NCI-H1930 (cell line): ENCODE measurements at regions not wholly inside any gene's neighbourhood (a gene's known extent, or its start where the extent isn't known, plus 50 kb on each side); places are given as distances from the start of the nearest gene placed in this dataset.

Experiments used
- DNase-seq, 2 experiments: peaks; one replicate each; lab custom pipeline; 2025; lab: John Stamatoyannopoulos, UW

DNA sequence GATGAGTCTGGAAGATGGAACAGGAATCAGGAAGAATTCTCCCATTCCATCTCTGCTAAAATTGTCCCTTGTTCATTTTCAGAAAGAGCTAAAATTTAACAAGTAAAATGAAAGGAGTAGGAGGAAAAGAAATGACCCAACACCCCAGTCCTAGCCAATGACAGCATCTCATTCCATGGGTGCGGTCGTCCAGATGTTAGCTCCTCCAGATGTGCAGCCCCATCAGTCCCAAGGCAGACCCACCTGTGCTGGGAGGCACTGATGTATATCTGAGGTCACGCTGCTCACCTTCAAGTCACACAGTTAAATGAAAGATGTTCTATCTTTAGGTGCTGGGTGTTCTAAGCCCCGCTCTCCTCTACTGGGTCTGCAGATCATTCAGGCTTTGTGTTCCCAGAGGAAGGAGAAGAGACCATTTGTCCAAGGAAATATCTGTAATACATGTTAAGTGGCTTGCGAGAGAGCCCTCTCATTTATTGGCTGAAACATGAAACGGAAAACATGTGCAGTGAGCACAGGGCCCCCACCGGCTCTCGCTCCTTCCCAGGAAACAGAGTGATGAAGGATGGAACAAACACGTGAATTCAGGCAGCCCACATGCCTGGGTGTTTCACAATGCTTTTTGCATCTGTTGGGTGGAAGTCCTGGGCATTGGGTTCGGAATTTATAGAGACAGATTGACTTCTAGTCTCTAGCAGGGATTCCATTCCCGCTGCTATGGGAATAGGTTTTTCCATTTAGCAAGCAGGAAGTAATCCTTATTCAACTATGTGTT lies 294.6 kb downstream of the NUAK1 start:
- DNase-seq = no peak

DNA sequence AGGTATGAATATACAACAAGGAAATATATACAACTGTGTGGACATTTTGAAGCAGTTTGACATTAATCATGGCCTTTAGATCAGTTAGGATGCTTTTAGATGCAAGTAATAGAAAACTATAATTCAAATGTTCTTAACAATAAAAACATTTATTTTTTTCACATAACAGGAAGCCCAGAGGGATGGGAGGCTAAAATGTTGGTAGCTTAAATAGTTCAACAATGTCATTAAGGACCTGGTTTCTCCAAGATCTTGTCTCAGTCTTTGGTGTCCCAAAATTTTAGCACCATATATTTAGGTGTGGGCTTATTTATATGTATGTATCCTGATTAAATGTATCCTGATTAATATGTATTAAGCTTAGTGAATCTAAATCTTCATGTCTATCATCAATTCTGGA lies 292.4 kb downstream of the NUAK1 start:
- DNase-seq = no peak

- DNase-seq = no peak
Observed at GRCh38 chr12:105847068-105847467, 291.7 kb downstream of the NUAK1 start.

DNA sequence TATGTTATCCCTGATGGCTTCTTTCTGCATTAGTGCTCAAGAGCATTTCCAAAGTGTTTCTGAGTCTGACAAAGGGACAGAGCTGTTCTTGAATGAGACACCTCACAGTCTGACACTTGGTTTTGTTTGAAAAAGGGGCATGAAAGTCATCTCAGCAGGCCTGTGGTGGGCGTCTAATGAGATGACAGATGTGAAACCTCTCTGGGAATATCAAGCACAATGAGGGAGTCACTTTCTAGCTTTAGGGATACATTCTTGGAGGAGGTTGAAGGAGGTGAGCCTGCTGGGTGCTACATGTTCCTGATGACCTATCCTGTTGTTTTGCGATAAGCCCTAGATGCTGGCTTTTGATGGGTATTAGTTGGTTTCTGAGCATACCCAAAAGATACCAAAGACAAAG lies 290.5 kb downstream of the NUAK1 start:
- DNase-seq = no peak

DNA sequence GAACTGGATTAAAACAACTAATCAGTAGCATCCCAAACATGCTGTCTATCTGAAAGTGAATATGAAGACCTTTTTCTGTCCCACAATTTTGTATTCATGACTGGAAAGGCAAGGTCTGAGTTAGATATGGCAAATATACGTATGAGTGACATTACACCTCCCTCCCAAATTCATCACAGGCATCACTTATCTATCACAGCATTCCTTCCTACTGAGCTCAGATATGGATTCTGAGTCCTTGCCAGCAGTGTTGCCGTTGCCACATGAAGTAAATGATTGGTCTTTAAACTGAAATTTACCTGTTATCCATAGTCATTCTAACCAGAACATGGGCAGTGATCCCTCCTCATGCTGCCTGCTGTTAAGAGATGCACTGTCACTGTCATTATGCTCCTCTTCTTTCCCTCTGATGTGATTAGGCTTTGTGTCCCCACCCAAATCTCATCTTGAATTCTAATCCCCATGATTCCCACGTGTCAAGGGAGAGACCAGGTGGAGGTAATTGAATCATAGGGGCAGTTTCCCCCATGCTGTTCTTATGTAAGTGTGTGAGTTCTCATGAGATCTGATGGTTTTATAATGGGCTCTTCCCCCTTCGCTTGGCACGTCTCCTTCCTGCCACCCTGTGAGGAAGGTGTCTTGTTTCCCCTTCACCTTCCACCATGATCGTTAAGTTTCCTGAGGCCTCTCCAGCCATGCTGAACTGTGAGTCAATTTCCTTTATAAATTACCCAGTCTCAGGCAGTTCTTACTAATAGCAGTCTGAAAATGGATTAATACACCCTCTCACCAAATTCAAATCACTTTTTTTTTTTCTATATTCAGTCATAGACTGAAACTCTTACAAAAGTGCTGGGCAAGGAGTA lies 288.4 kb downstream of the NUAK1 start:
- no peak for DNase-seq

DNA sequence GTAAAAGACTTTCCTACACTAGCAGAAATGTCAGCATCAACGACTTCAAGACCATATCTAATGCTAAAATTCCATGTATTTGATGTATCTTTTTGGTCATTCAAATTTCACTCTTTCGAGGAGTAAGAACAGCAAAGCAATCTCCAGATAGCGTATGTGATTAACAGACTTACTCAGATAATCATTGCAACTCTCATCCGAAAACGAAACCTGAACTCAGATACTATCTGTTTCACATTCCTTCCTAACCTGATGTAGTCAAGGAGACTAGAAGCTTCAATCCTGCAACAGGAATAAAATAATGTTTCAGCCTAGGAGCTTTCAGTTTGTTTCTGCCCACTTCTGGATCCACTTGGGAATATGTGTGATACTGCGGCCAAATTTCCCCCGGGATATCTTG lies 286.3 kb downstream of the NUAK1 start:
- no peak for DNase-seq

DNA sequence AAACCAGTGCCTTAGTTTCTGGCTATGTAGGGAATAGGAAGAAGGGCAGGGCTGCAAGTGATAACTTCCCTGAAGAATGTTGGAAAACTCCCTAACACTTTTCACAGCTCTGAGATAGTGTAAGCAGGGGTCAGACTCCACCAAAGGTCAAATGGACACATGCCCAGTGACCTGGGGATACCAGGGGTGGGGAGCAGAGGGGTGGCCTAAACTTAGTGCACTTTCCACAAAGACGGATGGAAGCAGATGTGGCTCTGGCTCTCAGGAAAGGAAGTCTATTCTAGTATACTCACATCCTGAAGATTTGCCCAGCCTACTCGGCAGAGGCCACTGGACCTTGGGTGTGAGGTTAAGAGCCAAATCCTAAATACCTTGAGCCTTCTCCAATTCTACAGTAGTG lies 285.8 kb downstream of the NUAK1 start:
- no peak for DNase-seq

- DNase-seq = no peak
Observed at GRCh38 chr12:105854071-105854470, 284.7 kb downstream of the NUAK1 start.

DNA sequence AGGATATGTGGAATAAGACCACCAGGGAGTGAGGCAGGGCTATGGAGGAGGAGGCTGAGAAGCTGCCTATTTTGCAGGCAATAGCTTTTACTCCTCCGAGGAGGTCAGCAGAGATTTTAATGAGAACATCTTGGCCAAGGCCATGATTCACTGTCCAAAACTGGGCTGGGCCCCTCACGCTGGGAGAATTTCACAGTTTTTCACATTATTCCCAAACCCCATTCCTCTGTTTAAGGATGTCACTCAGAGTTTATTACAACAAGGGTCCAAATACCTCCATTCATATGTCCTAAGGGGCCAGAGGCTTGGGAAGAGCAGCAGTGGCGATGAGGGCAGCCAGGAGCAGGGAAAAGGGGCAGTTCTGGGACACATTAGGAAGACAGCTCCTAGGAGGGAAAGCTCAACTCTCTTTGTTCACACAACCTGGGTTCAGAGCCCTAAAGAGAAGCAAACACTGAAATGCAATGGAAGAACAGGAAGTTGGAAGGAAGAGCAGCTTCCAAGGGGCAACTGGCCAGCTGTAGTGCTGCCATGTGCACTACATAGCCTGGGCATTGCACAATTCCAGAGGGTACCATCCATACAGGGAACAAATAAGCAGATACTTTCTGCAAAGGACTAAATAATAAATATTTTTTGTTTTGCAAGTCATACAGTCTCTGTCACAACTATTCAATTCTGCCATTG lies 283.2 kb downstream of the NUAK1 start:
- no peak for DNase-seq

- DNase-seq = no peak
Observed at GRCh38 chr12:105856048-105856405, 282.7 kb downstream of the NUAK1 start.

GRCh38 chr12:105858981-105859710 lies 279.6 kb downstream of the NUAK1 start:
- no peak for DNase-seq

DNA sequence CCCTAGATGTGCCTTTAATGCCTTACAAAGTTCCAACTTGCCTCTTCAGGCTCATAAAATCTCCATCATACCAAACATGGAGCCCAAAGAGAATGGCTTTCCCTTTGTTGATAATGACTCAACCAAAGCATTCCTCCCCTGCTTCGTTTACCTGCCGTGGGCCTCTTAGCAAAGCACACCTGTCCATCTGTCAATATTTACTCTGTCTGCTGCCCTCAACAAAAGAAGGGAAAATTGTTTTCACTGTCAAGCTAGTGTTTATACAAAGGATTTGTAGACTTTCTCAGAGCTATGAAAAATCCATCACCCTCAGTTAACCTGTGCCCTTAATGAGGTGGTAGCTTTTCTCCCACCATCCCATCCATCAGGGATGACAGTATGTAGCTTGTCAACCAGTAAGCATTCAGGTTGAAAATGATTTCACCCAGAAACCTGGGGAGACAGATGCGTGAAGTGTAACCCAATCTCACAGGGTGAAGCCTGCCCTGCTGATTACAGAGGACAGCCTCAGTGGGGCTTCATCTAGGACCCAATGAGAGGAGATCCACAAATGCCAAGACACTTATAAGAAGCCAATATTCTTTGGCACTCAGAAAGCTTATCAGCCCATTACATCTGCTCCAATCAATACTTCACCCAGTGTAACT lies 278.1 kb downstream of the NUAK1 start:
- peak; percentile 76 to 87 for DNase-seq

DNA sequence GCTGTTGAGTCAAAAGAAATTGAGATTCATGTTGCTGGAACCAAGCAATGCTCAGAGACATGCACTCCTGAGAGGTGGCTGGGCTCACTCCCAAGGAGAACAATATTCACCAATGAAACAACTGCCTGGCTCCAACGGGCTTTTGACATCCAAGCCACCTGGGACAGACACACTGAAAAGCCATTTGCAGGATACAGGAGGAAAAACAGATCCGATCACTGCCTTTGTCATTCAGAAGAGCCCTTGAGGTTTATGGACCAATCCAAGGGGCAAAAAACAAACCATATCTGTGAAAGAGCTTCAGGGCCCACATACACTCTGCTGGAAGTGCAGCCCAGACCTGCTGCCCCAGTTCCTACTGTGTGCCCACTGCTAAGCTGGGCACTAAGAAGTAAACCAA lies 277.5 kb downstream of the NUAK1 start:
- DNase-seq = peak; percentile 36 to 53

DNA sequence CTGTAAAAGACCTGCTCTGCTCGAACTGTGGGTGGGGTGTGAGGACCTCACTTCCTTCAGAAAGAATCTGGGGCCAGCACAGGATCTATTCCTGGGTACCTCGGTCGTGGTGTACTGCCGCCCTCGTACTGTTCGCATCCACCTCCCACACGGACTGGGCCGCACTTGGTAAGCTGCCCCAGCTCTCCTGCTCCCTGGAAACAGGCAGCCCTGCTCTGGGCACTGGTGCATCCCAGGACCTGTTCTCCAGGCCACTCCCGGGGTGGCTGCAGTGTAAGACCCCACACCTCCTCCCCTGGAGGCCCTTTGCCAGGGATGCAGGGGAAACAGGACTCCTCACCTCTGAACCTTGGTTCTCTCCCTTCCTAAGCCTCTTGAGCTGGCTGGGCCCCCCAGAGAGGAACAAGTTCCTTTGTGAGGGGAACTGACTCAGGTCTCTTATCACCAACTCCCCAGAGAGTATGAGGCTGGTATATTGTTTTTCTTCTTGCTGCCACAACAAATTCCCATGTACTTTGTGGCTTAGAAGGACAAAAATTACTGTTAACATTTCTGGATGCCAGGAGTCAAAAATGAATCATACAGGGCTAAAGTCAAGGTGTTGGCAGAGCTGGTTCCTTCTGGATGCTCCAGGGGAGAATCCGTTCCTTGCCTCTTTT lies 276.5 kb downstream of the NUAK1 start:
- no peak for DNase-seq

DNA sequence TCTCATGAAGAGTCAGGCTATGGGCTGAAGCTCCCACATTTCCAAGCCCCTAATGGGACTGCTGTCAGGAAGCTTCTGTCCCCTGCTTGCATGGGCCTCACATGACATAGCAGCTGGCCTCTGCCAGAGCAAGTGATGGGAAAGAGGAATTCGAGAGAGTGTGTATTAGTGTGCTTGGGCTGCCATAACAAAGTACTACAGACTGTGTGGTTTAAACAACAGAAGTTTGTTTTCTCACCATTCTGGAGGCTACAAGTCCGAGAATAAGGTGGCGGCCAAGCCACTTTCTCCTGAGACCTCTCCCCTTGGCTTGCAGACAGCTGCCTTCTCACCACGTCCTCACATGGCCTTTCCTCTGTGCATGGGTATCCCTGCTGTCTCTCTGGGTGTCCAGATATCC lies 274.4 kb downstream of the NUAK1 start:
- DNase-seq = no peak

- no peak for DNase-seq
Observed at GRCh38 chr12:105864901-105865300, 273.9 kb downstream of the NUAK1 start.

DNA sequence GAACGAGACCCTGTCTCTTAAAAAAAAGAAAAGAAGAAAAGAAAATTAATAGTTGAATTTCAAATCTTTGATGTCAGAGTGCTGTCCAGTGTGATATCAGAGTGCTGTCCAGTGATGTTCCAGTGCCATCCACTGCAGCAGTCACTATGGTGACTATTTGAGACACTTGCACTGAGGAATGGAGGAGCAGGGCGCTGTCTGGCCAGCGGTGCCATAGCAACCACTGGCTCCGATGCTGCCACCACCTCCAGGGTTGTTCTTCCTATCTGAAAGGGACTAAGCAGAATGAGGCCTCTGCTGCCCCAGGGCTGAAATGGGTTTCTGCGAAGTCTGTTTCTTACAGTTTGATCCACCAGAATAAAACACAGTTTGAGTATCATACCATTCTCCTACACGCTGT lies 272.9 kb downstream of the NUAK1 start:
- DNase-seq = no peak

GRCh38 chr12:105874121-105874520 lies 264.6 kb downstream of the NUAK1 start:
- no peak for DNase-seq

- no peak for DNase-seq
Observed at GRCh38 chr12:105876396-105876927, 262.3 kb downstream of the NUAK1 start.

- DNase-seq = no peak
Observed at GRCh38 chr12:105878964-105879363, 259.8 kb downstream of the NUAK1 start.
